Transverse colon (tissue), 3 donors: ENCODE measurements at regions not wholly inside any gene's neighbourhood (a gene's known extent, or its start where the extent isn't known, plus 50 kb on each side); places are given as distances from the start of the nearest gene placed in this dataset.

Experiments
- CTCF ChIP-seq, 5 experiments: fragments of 200-600 bp in 3 of 5; fragments of 450-650 bp in 2 of 5; sonication (generic) in 3 of 5; IDR thresholded peaks; 1 replicate in 2 of 5; 2 replicates in 3 of 5; pipeline ENCODE4 v1.5.1; 2016 to 2017; ENCODE audit warnings: antibody characterized with exemption in 5 of 5, inconsistent platforms in 3 of 5, mild to moderate bottlenecking in 2 of 5, moderate library complexity in 1 of 5
- EP300 ChIP-seq: sonication (generic); formaldehyde crosslinking; IDR thresholded peaks from one replicate; pipeline ENCODE4 v1.6.1; 2017; ENCODE audit warnings: antibody characterized with exemption, low read depth

GRCh38 chr10:90204131-90204955 is 503.0 kb downstream of the KIF20B start:
- TF ChIP-seq EP300: no peak
- TF ChIP-seq CTCF (IDR thresholded peaks at IDR 0.05): no peak
